ENCODE measurements at regions not wholly inside any gene's neighbourhood (a gene's known extent, or its start where the extent isn't known, plus 50 kb on each side); places are given as distances from the start of the nearest gene placed in this dataset.

- no peak overlapping the region for H3K27ac ChIP-seq (ENCODE audit: low read length)
- H3K9me3 ChIP-seq (ENCODE audit: insufficient read depth, low read length, severe bottlenecking) = no peaks in the 10 kb centered on the region
- DNase-seq = no peak
Observed at GRCh38 chr2:12918138-12918834, 201.6 kb downstream of the TRIB2 start.

GRCh38 chr2:12918835-12919445 is 202.2 kb downstream of the TRIB2 start:
- Histone ChIP-seq H3K9ac (ENCODE audit: low read depth, low read length) (no peak overlapping the region), H2AFZ (ENCODE audit: low read depth, low read length) (no peak overlapping the region), H3K4me2 (ENCODE audit: insufficient read depth, low read length) (no peak overlapping the region), H3K79me2 (ENCODE audit: insufficient read depth, low read length) (no peaks in the 10 kb centered on the region), H3K27ac (ENCODE audit: low read length) (no peak overlapping the region), H3K27me3 (ENCODE audit: insufficient read depth, low read length, poor library complexity) (no peaks in the 10 kb centered on the region), H3K36me3 (ENCODE audit: insufficient read depth, low read length) (no peaks in the 10 kb centered on the region), H3K4me1 (ENCODE audit: insufficient read depth, low read length) (no peaks in the 10 kb centered on the region), H3K9me3 (ENCODE audit: insufficient read depth, low read length, severe bottlenecking) (no peaks in the 10 kb centered on the region), H4K20me1 (ENCODE audit: insufficient read depth, low read length) (no peaks in the 10 kb centered on the region), H3K4me3 (ENCODE audit: low read depth in 1 of 2, low read length in 2 of 2) (no peak overlapping the region)
- ATAC-seq (ENCODE audit: insufficient read depth, low read depth) (no peak), DNase-seq (no peak)
- TF ChIP-seq EZH2 (IDR thresholded peaks at IDR 0.05; ENCODE audit: borderline replicate concordance, low read depth, low read length, severe bottlenecking) (no peak), CTCF (IDR thresholded peaks at IDR 0.05; ENCODE audit: borderline replicate concordance, extremely low read depth, low read length, poor library complexity, severe bottlenecking) (no peak)

More at GRCh38 chr2:12918138-12918834, 201.6 kb downstream of the TRIB2 start:
- Histone ChIP-seq H4K20me1 (ENCODE audit: insufficient read depth, low read length) (no peaks in the 10 kb centered on the region), H3K9ac (ENCODE audit: low read depth, low read length) (no peak overlapping the region), H3K4me2 (ENCODE audit: insufficient read depth, low read length) (no peak overlapping the region), H3K4me1 (ENCODE audit: insufficient read depth, low read length) (no peaks in the 10 kb centered on the region), H3K79me2 (ENCODE audit: insufficient read depth, low read length) (no peaks in the 10 kb centered on the region), H2AFZ (ENCODE audit: low read depth, low read length) (no peak overlapping the region), H3K27me3 (ENCODE audit: insufficient read depth, low read length, poor library complexity) (no peaks in the 10 kb centered on the region), H3K4me3 (ENCODE audit: low read depth in 1 of 2, low read length in 2 of 2) (no peak overlapping the region), H3K36me3 (ENCODE audit: insufficient read depth, low read length) (no peaks in the 10 kb centered on the region)
- no peak for ATAC-seq (ENCODE audit: insufficient read depth, low read depth)
- TF ChIP-seq CTCF (IDR thresholded peaks at IDR 0.05; ENCODE audit: borderline replicate concordance, extremely low read depth, low read length, poor library complexity, severe bottlenecking) (no peak), EZH2 (IDR thresholded peaks at IDR 0.05; ENCODE audit: borderline replicate concordance, low read depth, low read length, severe bottlenecking) (no peak)

- Histone ChIP-seq H3K4me2 (ENCODE audit: insufficient read depth, low read length) (no peak overlapping the region), H2AFZ (ENCODE audit: low read depth, low read length) (no peak overlapping the region), H3K9me3 (ENCODE audit: insufficient read depth, low read length, severe bottlenecking) (no peaks in the 10 kb centered on the region), H3K4me1 (ENCODE audit: insufficient read depth, low read length) (no peaks in the 10 kb centered on the region), H3K79me2 (ENCODE audit: insufficient read depth, low read length) (no peaks in the 10 kb centered on the region), H3K9ac (ENCODE audit: low read depth, low read length) (no peak overlapping the region), H3K27ac (ENCODE audit: low read length) (no peak overlapping the region), H4K20me1 (ENCODE audit: insufficient read depth, low read length) (no peaks in the 10 kb centered on the region), H3K36me3 (ENCODE audit: insufficient read depth, low read length) (no peaks in the 10 kb centered on the region), H3K4me3 (ENCODE audit: low read depth in 1 of 2, low read length in 2 of 2) (no peak overlapping the region), H3K27me3 (ENCODE audit: insufficient read depth, low read length, poor library complexity) (no peaks in the 10 kb centered on the region)
- TF ChIP-seq EZH2 (IDR thresholded peaks at IDR 0.05; ENCODE audit: borderline replicate concordance, low read depth, low read length, severe bottlenecking) (no peak), CTCF (IDR thresholded peaks at IDR 0.05; ENCODE audit: borderline replicate concordance, extremely low read depth, low read length, poor library complexity, severe bottlenecking) (no peak)
- no peak for ATAC-seq (ENCODE audit: insufficient read depth, low read depth)
- no peak for DNase-seq
Observed at GRCh38 chr2:12921321-12921720, 204.6 kb downstream of the TRIB2 start.
